H1 (cell line): ENCODE measurements at regions not wholly inside any gene's neighbourhood (a gene's known extent, or its start where the extent isn't known, plus 50 kb on each side); places are given as distances from the start of the nearest gene placed in this dataset.
"Not testable (repeated sequence)": the region's sequence is repeated elsewhere in the genome, so short reads cannot be mapped to it uniquely, and the experiment has no call there.

Experiments
- CTCF ChIA-PET: fragments of 300-600 bp; sonication (Branson Sonifier 250); formaldehyde crosslinking; loops from one replicate; lab custom pipeline; 2021; ENCODE audit not compliant: partially characterized antibody; lab: Charles Lee
- POLR2A ChIA-PET: fragments of 300-600 bp; sonication (Branson Sonifier 250); formaldehyde crosslinking; loops from one replicate; lab custom pipeline; 2021; ENCODE audit warnings: inconsistent platforms; ENCODE audit not compliant: partially characterized antibody; lab: Charles Lee
- DNase-seq, 2 experiments: peaks; one replicate each; pipeline versions ENCODE4 v3.0.0 to v3.0.0-alpha.2; 2010 to 2022; ENCODE audit warnings: low spot score in 2 of 2, low read depth in 1 of 2, mixed read lengths in 1 of 2
- FAIRE-seq: peaks from 2 replicates; lab custom pipeline; 2011; peaks lifted over from hg19 to GRCh38; lab: Jason Lieb, UNC
- H2AFZ ChIP-seq: 2 replicates; pipeline ENCODE4 v1.8.1; 2012; ENCODE audit warnings: low read length, inconsistent platforms
- H2AK5ac ChIP-seq: 2 replicates; pipeline ENCODE4 v1.6.1; 2013; ENCODE audit warnings: low read depth, low read length
- H2BK120ac ChIP-seq: replicated peaks from 2 replicates; pipeline ENCODE3; 2013; ENCODE audit warnings: low read depth, low read length, inconsistent platforms
- H2BK12ac ChIP-seq: 2 replicates; pipeline ENCODE4 v1.6.1; 2013; ENCODE audit warnings: low read depth, low read length
- H2BK15ac ChIP-seq: 2 replicates; pipeline ENCODE4 v1.6.1; 2013; ENCODE audit warnings: low read length
- H2BK20ac ChIP-seq: 2 replicates; pipeline ENCODE4 v1.6.1; 2013; ENCODE audit warnings: low read length
- H2BK5ac ChIP-seq: 2 replicates; pipeline ENCODE4 v1.6.1; 2013; ENCODE audit warnings: low read depth, low read length
- H3K14ac ChIP-seq: 2 replicates; pipeline ENCODE4 v1.6.1; 2013; ENCODE audit warnings: inconsistent platforms; ENCODE audit not compliant: insufficient read length
- H3K18ac ChIP-seq: 2 replicates; pipeline ENCODE4 v1.6.1; 2013; ENCODE audit warnings: low read length; ENCODE audit errors: extremely low read depth
- H3K23ac ChIP-seq: 2 replicates; pipeline ENCODE4 v1.6.1; 2013; ENCODE audit warnings: inconsistent platforms; ENCODE audit not compliant: insufficient read length
- H3K23me2 ChIP-seq: 2 replicates; pipeline ENCODE4 v1.6.1; 2013; ENCODE audit warnings: low read depth, low read length
- H3K27ac ChIP-seq: 2 replicates; pipeline ENCODE4 v1.6.1; 2011; ENCODE audit warnings: low read depth, low read length, inconsistent platforms
- H3K27me3 ChIP-seq, 4 experiments: replicated peaks in 1 of 4; 1 replicate in 1 of 4; 2 replicates in 3 of 4; pipeline versions ENCODE4 v1.6.1 to v1.8.1; 2011 to 2013; ENCODE audit warnings: low read length in 3 of 4, mild to moderate bottlenecking in 3 of 4, inconsistent platforms in 2 of 4, mixed read lengths in 2 of 4, moderate library complexity in 1 of 4; ENCODE audit not compliant: control insufficient read depth in 3 of 4, insufficient read depth in 3 of 4; ENCODE audit errors: extremely low read depth in 1 of 4
- H3K36me3 ChIP-seq, 4 experiments: 2 replicates each; pipeline versions ENCODE4 v1.6.1 to v1.8.1; 2011 to 2013; ENCODE audit warnings: mild to moderate bottlenecking in 4 of 4, low read length in 3 of 4, moderate library complexity in 2 of 4, control low read depth in 1 of 4, inconsistent platforms in 1 of 4; ENCODE audit not compliant: insufficient read depth in 4 of 4, control insufficient read depth in 2 of 4
- H3K4ac ChIP-seq: replicated peaks from 2 replicates; pipeline ENCODE3; 2013; ENCODE audit warnings: low read length, low read depth, mixed read lengths, inconsistent platforms; ENCODE audit not compliant: insufficient read length
- H3K4me1 ChIP-seq, 4 experiments: replicated peaks in 1 of 4; 1 replicate in 1 of 4; 2 replicates in 3 of 4; pipeline versions ENCODE4 v1.6.1 to v1.8.1; 2011 to 2013; ENCODE audit warnings: low read length in 3 of 4, inconsistent platforms in 2 of 4, mixed read lengths in 1 of 4; ENCODE audit not compliant: insufficient read depth in 4 of 4, control insufficient read depth in 3 of 4
- H3K4me2 ChIP-seq, 2 experiments: 2 replicates each; pipeline versions ENCODE4 v1.6.1 to v1.8.1; 2011 to 2013; ENCODE audit warnings: low read depth in 2 of 2, low read length in 2 of 2, control low read depth in 1 of 2, inconsistent platforms in 1 of 2, mild to moderate bottlenecking in 1 of 2; ENCODE audit not compliant: insufficient read depth in 1 of 2
- H3K4me3 ChIP-seq, 4 experiments: fragments of 200-600, 300-600 bp in 1 of 4; sonication (generic), shearing (Covaris generic), sonication (Bioruptor Twin) in 1 of 4; 2 replicates each; pipeline versions ENCODE4 v1.5.1 to v1.8.1; 2011 to 2016; ENCODE audit warnings: low read length in 4 of 4, low read depth in 3 of 4, control low read depth in 2 of 4, inconsistent platforms in 2 of 4, mild to moderate bottlenecking in 2 of 4, mixed read lengths in 1 of 4, moderate library complexity in 1 of 4; ENCODE audit not compliant: insufficient read depth in 2 of 4; ENCODE audit errors: extremely low read depth in 1 of 4
- H3K56ac ChIP-seq: replicated peaks from 2 replicates; pipeline ENCODE3; 2013; ENCODE audit warnings: low read depth, mild to moderate bottlenecking, mixed read lengths, low read length, inconsistent platforms; ENCODE audit not compliant: insufficient read length
- H3K79me1 ChIP-seq: 2 replicates; pipeline ENCODE4 v1.6.1; 2013; ENCODE audit warnings: low read depth, low read length, control low read depth
- H3K79me2 ChIP-seq, 2 experiments: 2 replicates each; pipeline versions ENCODE4 v1.6.1 to v1.8.1; 2012 to 2013; ENCODE audit warnings: low read length in 2 of 2, mild to moderate bottlenecking in 2 of 2, inconsistent platforms in 1 of 2; ENCODE audit not compliant: insufficient read depth in 2 of 2, control insufficient read depth in 1 of 2
- H3K9ac ChIP-seq, 4 experiments: replicated peaks in 1 of 4; 1 replicate in 1 of 4; 2 replicates in 3 of 4; pipeline versions ENCODE4 v1.6.1 to v1.8.1; 2011 to 2013; ENCODE audit warnings: low read depth in 3 of 4, low read length in 3 of 4, control low read depth in 2 of 4, mild to moderate bottlenecking in 2 of 4, moderate library complexity in 2 of 4, inconsistent platforms in 1 of 4; ENCODE audit errors: extremely low read depth in 1 of 4
- H3K9me3 ChIP-seq, 2 experiments: 2 replicates each; pipeline versions ENCODE4 v1.6.1 to v1.8.1; 2012 to 2013; ENCODE audit warnings: mild to moderate bottlenecking in 2 of 2, moderate library complexity in 2 of 2, control low read depth in 1 of 2, inconsistent platforms in 1 of 2, low read depth in 1 of 2, low read length in 1 of 2, mixed read lengths in 1 of 2; ENCODE audit not compliant: insufficient read depth in 2 of 2
- H4K20me1 ChIP-seq, 2 experiments: replicated peaks in 1 of 2; 2 replicates each; pipeline versions ENCODE3 to v1.8.1; 2011 to 2013; ENCODE audit warnings: inconsistent platforms in 2 of 2, low read length in 2 of 2, mild to moderate bottlenecking in 1 of 2; ENCODE audit not compliant: insufficient read depth in 2 of 2, control insufficient read depth in 1 of 2
- H4K5ac ChIP-seq: 2 replicates; pipeline ENCODE4 v1.6.1; 2013; ENCODE audit warnings: low read length, low read depth, mixed read lengths, inconsistent platforms; ENCODE audit not compliant: insufficient read length
- H4K8ac ChIP-seq: 2 replicates; pipeline ENCODE4 v1.8.0; 2013; ENCODE audit warnings: mild to moderate bottlenecking, moderate library complexity, low read length, inconsistent platforms; ENCODE audit not compliant: insufficient read depth; ENCODE audit errors: extremely low read depth
- H4K91ac ChIP-seq: replicated peaks from 2 replicates; pipeline ENCODE3; 2013; ENCODE audit warnings: low read length, mixed read lengths, inconsistent platforms; ENCODE audit not compliant: insufficient read length
- WGBS, 2 experiments: shearing (Covaris generic) in 1 of 2; methylation state at CpG; one replicate each; pipeline versions ENCODE4 v1.1.6 to v1.1.7; 2013 to 2015; ENCODE audit warnings: low lambda C conversion rate in 2 of 2, mixed read lengths in 2 of 2, inconsistent platforms in 1 of 2, low coverage in 1 of 2, missing lambda C conversion rate in 1 of 2; ENCODE audit not compliant: insufficient replicate concordance in 2 of 2, insufficient coverage in 1 of 2, insufficient read length in 1 of 2; ENCODE audit errors: extremely low coverage in 1 of 2, missing lambda C conversion rate in 1 of 2; 5-methylcytosine and 5-hydroxymethylcytosine counted together

GRCh38 chr6:127397171-127397597 lies 53.8 kb upstream of the ECHDC1 start:
- H4K5ac ChIP-seq, POLR2A ChIA-PET, H3K9me3 ChIP-seq, H3K9ac ChIP-seq, H3K4ac ChIP-seq, H3K36me3 ChIP-seq, H3K4me1 ChIP-seq, H2BK15ac ChIP-seq, H3K27ac ChIP-seq, H3K79me2 ChIP-seq, H3K23me2 ChIP-seq, H3K4me3 ChIP-seq, H3K23ac ChIP-seq, H2BK20ac ChIP-seq, H4K20me1 ChIP-seq, FAIRE-seq, H4K91ac ChIP-seq, H2AFZ ChIP-seq, H4K8ac ChIP-seq, DNase-seq, H3K56ac ChIP-seq, H2BK12ac ChIP-seq, H3K14ac ChIP-seq, H3K4me2 ChIP-seq, H2BK120ac ChIP-seq, H3K79me1 ChIP-seq, H2BK5ac ChIP-seq, H3K18ac ChIP-seq, H3K27me3 ChIP-seq, H2AK5ac ChIP-seq: not testable (repeated sequence)
- 90% methylated on average over 5 of the region's 5 CpGs; no CpG with 5 or more reads in 1 of the 2 experiments for WGBS, 2 experiments
- CTCF ChIA-PET, result interaction anchor here (1.3 to 1.4 kb wide), 2 partner anchors 25 to 119 kb away, joined by 3 read pairs; no protein-coding TSS in a partner anchor
